Astrocyte of the cerebellum (primary cell): ENCODE measurements at regions not wholly inside any gene's neighbourhood (a gene's known extent, or its start where the extent isn't known, plus 50 kb on each side); places are given as distances from the start of the nearest gene placed in this dataset.

ENCODE experiments used
- DNase-seq: peaks from one replicate; pipeline ENCODE4 v3.0.0-alpha.2; 2011; ENCODE audit warnings: low read depth
- H3K4me3 ChIP-seq: 2 replicates; pipeline ENCODE4 v1.5.1; 2011; ENCODE audit warnings: mild to moderate bottlenecking, low read depth, low read length, moderate library complexity
- CTCF ChIP-seq: IDR thresholded peaks from 2 replicates; pipeline ENCODE4 v1.5.1; 2012; ENCODE audit warnings: low read length, low read depth, moderate library complexity, mild to moderate bottlenecking; ENCODE audit errors: missing control alignments
- in situ Hi-C: cut with HindIII; loops from 2 replicates; pipeline ENCODE4 v1.10.0; 2017; ENCODE audit warnings: low sequenced_read_pairs

DNA sequence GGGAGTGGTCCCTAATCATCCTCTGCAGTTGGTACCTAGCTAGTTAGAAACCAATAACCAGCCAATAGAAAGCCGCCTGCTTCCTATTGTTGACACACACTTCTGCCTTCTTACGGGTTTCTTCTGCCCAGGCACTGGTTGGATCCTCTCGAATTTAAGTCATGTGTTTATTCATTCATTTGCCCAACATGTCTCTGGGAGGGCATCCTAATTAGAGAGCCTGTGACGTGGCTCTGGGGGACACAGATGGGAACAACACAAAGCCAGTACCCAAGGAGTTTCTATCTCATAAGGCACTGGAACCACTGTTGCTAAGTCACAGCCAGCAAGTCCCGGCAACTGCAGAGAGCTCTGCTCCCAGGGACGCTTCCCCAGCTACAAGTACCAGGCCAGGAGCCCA is 300.7 kb upstream of the TNRC6C start:
- in situ Hi-C loops: no loop called here
- no peak for TF ChIP-seq CTCF

DNA sequence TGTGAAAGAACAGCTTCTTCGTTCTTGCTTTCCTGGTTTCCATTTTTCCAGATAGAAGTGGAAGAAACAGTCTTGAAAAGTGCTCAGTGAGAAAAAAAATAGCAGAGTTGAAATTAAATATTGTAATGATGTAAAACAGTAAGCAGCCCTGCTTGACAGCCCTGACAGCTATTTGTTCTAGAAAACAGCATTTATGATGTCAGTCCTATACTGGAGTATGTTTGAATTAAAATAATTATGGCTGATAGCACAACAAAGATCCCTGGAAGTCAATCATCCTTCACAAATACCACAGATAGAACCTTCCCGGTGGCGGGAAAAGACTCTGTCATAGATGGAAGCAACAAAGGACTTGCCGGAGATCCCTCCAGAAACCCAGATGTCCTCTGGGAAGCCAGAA is 298.0 kb upstream of the TNRC6C start:
- no peak overlapping the region for H3K4me3 ChIP-seq
- no peak for DNase-seq
- in situ Hi-C loops: no loop called here
- no peak for TF ChIP-seq CTCF

More for the DNA sequence above, 300.7 kb upstream of the TNRC6C start:
- H3K4me3 ChIP-seq: no peak overlapping the region
- DNase-seq: no peak

- H3K4me3 ChIP-seq: no peak overlapping the region
- in situ Hi-C loops: no loop called here
- no peak for TF ChIP-seq CTCF
- no peak for DNase-seq
These were observed 295.7 kb upstream of the TNRC6C start for GRCh38 chr17:77662833-77663232.

- no peak for TF ChIP-seq CTCF
- H3K4me3 ChIP-seq: no peak overlapping the region
- no peak for DNase-seq
- in situ Hi-C loops: no loop called here
These were observed 294.3 kb upstream of the TNRC6C start for GRCh38 chr17:77664097-77664729.

DNA sequence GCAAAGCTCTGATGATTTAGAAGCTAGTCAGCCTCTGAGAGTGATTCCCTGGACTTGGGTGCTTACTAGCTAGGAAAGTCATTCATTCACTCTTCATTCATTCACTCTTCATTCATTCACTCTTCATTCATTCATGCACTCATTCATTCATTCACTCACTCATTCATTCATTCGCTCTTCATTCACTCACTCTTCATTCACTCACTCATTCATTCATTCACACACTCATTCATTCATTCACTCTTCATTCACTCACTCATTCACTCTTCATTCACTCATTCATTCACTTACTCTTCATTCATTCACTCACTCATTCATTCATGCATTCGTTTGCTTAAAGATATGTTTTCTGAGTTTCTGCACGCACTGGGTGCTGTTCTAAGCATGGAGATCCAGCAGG is 292.7 kb upstream of the TNRC6C start:
- no peak for DNase-seq
- TF ChIP-seq CTCF: no peak
- no peak overlapping the region for H3K4me3 ChIP-seq
- in situ Hi-C loops: no loop called here

GRCh38 chr17:77666462-77666861 is 292.0 kb upstream of the TNRC6C start:
- H3K4me3 ChIP-seq: no peak overlapping the region
- in situ Hi-C loops: no loop called here
- no peak for DNase-seq
- TF ChIP-seq CTCF: no peak
